Prostate gland (tissue), 2 donors: ENCODE measurements at regions not wholly inside any gene's neighbourhood (a gene's known extent, or its start where the extent isn't known, plus 50 kb on each side); places are given as distances from the start of the nearest gene placed in this dataset.

Experiments
- CTCF ChIP-seq, 4 experiments: fragments of 200-600 bp in 2 of 4; fragments of 450-650 bp in 2 of 4; sonication (generic) in 2 of 4; IDR thresholded peaks; 1 replicate in 3 of 4; 2 replicates in 1 of 4; pipeline ENCODE4 v1.5.1; 2016 to 2019; ENCODE audit warnings: antibody characterized with exemption in 4 of 4, mild to moderate bottlenecking in 2 of 4, moderate library complexity in 2 of 4
- POLR2A ChIP-seq: fragments of 450-650 bp; IDR thresholded peaks from one replicate; pipeline ENCODE4 v1.6.1; 2016; ENCODE audit warnings: antibody characterized with exemption, mild to moderate bottlenecking
- POLR2AphosphoS5 ChIP-seq: sonication (generic); formaldehyde crosslinking; IDR thresholded peaks from one replicate; pipeline ENCODE4 v1.6.1; 2017; ENCODE audit warnings: antibody characterized with exemption

GRCh38 chr5:156053056-156053455, 273.9 kb upstream of the SGCD start:
- TF ChIP-seq POLR2A, result no peak
- TF ChIP-seq CTCF (IDR thresholded peaks at IDR 0.05), result no peak
- TF ChIP-seq POLR2AphosphoS5, result no peak
